HG02852 (cell line): ENCODE measurements at regions not wholly inside any gene's neighbourhood (a gene's known extent, or its start where the extent isn't known, plus 50 kb on each side); places are given as distances from the start of the nearest gene placed in this dataset.
"Not testable (repeated sequence)": the region's sequence is repeated elsewhere in the genome, so short reads cannot be mapped to it uniquely, and the experiment has no call there.

Experiments
- ATAC-seq: cut with Tn5 transposase; IDR thresholded peaks from one replicate; pipeline ENCODE4 v1.9.1; 2021; ENCODE audit warnings: mild to moderate bottlenecking, moderate library complexity; ENCODE audit not compliant: unreplicated experiment

DNA sequence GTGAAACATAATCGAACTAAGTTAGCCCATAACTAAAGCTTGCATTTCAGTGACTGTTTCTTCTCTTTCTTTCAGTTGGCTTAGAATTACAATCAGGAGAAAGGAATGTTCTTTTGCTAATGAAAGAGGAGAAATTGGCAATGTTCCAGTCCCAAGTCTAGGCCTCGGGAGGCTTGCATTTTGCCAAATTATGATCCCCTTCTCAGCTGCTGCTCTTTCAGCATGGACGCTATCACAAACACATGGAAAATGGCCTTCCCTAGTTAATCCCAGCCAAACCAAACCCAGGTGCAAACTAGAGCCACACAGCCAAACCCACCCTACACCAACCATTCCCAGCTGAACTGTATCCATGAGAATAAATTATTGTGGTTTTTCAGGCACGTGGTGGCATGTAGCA is 605.2 kb upstream of the LRRTM4 start:
- no peak for ATAC-seq

GRCh38 chr2:78132391-78133370 is 610.5 kb upstream of the LRRTM4 start:
- ATAC-seq, result no peak

DNA sequence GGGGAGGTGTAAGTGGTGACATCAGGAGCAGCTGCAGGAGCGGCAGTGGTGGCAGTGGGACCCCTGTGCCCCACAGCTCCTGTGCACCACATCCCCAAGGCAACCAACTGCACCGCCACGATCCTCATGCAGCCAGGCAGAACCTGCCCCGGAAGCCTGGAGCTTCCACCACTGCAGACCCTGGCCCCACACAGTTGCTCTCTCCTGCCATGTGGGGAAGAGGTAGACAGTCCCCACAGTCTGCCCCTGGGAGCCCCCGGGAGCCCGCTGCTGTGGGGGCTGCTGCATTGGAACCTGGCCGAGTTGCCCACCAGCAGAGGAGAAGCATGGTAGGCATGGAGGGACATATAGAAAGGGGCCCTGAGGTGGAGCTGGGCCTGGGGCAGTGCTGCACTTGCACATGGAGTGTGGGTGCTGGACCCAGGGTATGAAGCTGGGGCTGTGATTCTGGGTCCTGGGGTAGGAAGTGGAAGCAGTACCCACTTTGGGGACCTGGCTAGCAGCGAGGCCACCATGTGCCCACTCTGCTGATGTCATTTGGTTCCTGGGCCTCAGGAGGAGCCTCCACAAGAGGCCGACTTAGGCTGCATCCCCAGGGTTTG is 623.3 kb upstream of the LRRTM4 start:
- no peak for ATAC-seq

- no peak for ATAC-seq
Observed at GRCh38 chr2:78145997-78146722, 624.0 kb upstream of the LRRTM4 start.

GRCh38 chr2:78147466-78147865 is 625.3 kb upstream of the LRRTM4 start:
- ATAC-seq, result no peak

GRCh38 chr2:78154586-78154985 is 632.4 kb upstream of the LRRTM4 start:
- no peak for ATAC-seq

GRCh38 chr2:78162202-78162601 is 640.0 kb upstream of the LRRTM4 start:
- ATAC-seq, result no peak

- not testable (repeated sequence) for ATAC-seq
Observed at GRCh38 chr2:78172157-78172556, 650.0 kb upstream of the LRRTM4 start.

GRCh38 chr2:78175645-78176044 is 653.5 kb upstream of the LRRTM4 start:
- no peak for ATAC-seq

DNA sequence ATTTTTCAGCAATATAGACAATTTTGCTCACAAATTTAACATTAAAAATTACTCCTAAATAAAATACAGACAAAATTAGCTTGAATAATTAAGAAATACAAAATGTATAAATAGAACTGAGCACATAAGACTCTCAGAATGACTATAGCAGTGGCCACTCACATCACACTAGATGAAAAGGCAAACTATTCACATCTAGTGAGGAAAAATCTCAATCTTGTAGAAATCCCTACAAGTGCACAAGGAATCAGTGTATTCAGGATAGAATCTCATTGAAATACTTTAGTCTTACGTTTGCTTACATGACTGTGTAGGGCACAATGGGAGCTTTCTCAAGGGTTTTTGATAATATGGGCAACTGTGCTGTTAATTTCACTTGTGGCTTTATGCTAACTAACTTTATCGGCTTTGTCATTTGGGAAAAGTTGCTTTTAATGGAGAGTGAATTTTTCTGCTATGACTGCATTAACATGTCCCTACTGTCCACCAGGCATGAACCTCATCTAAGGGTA is 678.9 kb upstream of the LRRTM4 start:
- no peak for ATAC-seq

DNA sequence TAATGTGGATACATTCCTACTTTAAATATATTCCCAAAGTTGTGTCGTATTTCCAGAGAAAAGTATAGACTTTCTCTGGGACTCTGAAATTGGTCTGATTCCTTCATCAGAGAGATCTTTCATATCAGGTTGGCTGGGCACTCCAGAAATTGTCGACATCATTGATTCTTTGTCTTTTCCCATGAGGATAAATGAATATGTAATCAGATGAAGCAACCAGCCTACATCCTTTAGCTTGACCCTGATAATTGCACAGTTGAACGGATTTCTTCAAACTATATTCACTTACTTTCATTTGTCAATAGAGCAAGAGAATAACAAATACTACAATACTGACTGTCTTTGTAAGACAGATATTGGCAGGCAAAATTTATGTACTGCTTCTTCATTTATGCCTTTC is 680.2 kb upstream of the LRRTM4 start:
- ATAC-seq, result no peak

GRCh38 chr2:78202986-78203670 is 681.0 kb upstream of the LRRTM4 start:
- ATAC-seq, result no peak

- ATAC-seq, result no peak
Observed at GRCh38 chr2:78218066-78218465, 695.9 kb upstream of the LRRTM4 start.

DNA sequence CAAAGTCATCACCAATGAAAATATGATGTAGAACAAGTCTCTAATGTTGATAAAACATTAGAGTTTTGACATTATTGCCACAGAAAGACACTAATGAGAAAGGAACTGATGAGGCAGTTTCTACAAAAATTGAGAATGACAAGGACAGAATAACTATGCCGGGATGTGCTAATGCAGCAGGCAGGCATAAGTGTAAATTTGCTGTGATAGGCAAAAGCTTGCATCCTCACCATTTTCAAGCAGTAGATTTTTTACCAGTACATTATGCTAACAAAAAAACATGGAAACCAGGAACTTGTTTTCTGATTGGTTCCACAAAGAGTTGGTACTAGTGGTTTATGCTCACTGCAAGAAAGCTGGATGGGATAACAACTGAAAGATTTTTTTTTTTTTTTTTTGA is 715.5 kb upstream of the LRRTM4 start:
- ATAC-seq, result no peak

DNA sequence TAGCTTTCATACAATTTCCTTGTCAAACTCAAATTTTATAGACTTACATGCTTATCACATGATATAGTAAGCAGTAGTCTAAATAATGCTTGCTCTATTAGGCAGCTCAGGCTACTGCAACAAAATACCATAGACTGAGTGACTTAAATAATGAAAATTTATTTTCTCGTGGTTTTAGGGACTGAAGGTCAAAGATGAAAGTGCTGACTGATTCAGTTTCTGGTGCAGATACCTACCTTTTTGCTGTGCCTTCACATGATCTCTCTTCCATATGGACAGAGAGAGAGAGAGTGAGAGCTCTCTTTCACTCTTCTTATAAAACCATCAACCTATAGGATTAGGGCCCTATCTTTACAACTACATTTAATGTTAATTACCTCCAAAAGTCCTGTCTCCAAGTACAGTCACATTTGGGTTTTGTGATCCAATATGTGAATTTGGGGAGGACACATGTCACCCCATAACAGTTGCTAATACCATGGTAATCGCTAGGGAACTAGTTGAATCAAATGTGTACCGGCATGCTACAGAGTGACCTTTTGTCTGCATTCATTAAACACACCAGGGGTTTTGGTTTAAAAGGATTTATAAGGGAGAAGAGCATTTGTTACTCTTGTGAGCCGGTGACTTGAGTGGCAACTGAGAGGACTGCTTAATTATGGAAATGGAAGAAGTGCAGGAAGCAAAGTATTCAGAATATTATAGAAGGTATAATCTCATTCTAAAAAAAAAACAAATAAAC is 723.4 kb upstream of the LRRTM4 start:
- ATAC-seq, result no peak

DNA sequence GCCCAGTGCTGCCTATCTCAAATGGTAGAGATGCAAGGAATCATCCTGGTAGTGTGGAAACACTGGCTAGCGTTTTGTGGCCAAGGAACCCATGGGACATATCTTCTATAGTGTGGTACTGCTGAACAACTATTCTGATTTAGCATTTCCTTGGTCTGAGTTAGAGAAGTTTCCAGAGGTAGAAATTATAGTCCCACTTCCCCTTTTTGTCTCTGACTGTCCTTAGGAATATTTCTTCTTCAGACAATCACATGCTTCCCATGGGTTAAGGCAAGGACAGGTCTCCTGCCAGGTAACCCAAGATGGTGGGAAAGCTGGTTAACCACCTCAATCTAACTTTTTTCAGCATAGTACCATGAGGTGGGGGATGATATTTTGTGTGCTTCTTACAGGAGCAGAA is 729.5 kb upstream of the LRRTM4 start:
- ATAC-seq, result no peak

DNA sequence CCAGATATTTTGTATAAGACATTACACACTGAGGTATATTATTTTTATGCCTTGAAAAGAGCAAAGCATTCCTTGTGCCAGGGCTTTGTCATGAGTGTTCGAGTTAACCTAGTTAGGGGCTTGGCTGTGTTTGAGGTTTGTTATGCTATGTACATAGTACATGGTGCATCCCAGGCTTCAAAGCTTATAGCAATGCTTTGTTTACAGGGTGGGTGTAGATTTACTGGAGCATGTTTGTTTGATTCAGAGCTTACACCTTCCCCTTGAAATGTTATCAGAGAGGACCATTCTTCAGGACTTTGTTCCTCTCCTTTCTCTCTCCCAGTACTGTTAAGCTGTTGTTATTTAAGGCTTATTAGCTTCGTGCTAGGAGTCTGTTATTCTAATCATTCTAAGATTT is 738.7 kb upstream of the LRRTM4 start:
- no peak for ATAC-seq

DNA sequence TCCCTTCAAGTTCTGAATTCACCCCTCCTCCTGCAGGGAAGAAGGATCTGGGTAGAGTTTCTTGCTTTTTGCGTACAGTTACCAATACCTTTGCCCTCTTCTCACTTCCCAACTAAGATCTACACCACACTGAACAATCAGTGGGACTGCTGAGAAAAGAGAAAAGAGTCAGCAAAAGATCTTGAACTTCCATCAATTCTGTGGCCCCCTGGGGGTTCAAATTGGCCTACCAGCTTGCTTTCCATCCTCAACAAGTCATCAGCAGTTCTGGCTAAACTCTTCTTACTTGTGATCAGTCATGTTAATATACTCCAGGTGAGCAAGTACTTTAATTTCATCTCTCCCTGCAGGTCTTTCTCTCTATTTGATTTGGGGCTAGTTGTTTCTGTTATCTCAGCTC is 739.3 kb upstream of the LRRTM4 start:
- ATAC-seq, result no peak

GRCh38 chr2:78262089-78262488 is 739.9 kb upstream of the LRRTM4 start:
- not testable (repeated sequence) for ATAC-seq

GRCh38 chr2:78262713-78263375 is 740.7 kb upstream of the LRRTM4 start:
- ATAC-seq, result no peak
